Natural killer cell (primary cell): ENCODE measurements at regions not wholly inside any gene's neighbourhood (a gene's known extent, or its start where the extent isn't known, plus 50 kb on each side); places are given as distances from the start of the nearest gene placed in this dataset.

Experiments
- ATAC-seq, 3 donors: fragments of 150-1000 bp in 2 of 3; fragments of 200-7000 bp in 1 of 3; cut with Tn5 transposase; 1 replicate in 1 of 3; 2 replicates in 2 of 3; pipeline ENCODE4 v1.10.0; 2021; ENCODE audit warnings: mild to moderate bottlenecking in 2 of 3, moderate library complexity in 2 of 3
- DNase-seq, 2 donors: peaks; one replicate each; pipeline versions ENCODE4 v3.0.0 to v3.0.0-alpha.2; 2013 to 2021; ENCODE audit warnings: mixed read lengths in 1 of 2
- H3K27ac ChIP-seq: one replicate; pipeline ENCODE4 v1.5.1; 2013; ENCODE audit warnings: mild to moderate bottlenecking, low read length
- H3K27me3 ChIP-seq: one replicate; pipeline ENCODE4 v1.6.1; 2013; ENCODE audit warnings: low read length; ENCODE audit not compliant: control insufficient read depth, insufficient read depth
- H3K36me3 ChIP-seq: one replicate; pipeline ENCODE4 v1.6.1; 2013; ENCODE audit warnings: low read length; ENCODE audit not compliant: control insufficient read depth, insufficient read depth
- H3K4me1 ChIP-seq: one replicate; pipeline ENCODE4 v1.6.1; 2013; ENCODE audit warnings: low read length; ENCODE audit not compliant: control insufficient read depth, insufficient read depth
- H3K4me3 ChIP-seq: one replicate; pipeline ENCODE4 v1.5.1; 2013; ENCODE audit warnings: low read length
- H3K9me3 ChIP-seq: one replicate; pipeline ENCODE4 v1.6.1; 2013; ENCODE audit warnings: low read length; ENCODE audit not compliant: control insufficient read depth, insufficient read depth
- H3K27ac Mint-ChIP-seq, 2 donors: one replicate each; pipeline ENCODE4 v1.8.0; 2022; ENCODE audit warnings: mild to moderate bottlenecking in 2 of 2, mixed read lengths in 2 of 2, moderate library complexity in 1 of 2
- H3K27me3 Mint-ChIP-seq, 2 donors: one replicate each; pipeline ENCODE4 v1.8.0; 2022; ENCODE audit warnings: low read depth in 2 of 2, mixed read lengths in 2 of 2
- H3K36me3 Mint-ChIP-seq: one replicate; pipeline ENCODE4 v1.8.0; 2022; ENCODE audit warnings: mixed read lengths
- H3K4me1 Mint-ChIP-seq, 2 donors: one replicate each; pipeline ENCODE4 v1.8.0; 2022; ENCODE audit warnings: mixed read lengths in 2 of 2
- H3K4me3 Mint-ChIP-seq: one replicate; pipeline ENCODE4 v1.8.0; 2022; ENCODE audit warnings: mild to moderate bottlenecking, moderate library complexity, mixed read lengths
- H3K9me3 Mint-ChIP-seq, 2 donors: one replicate each; pipeline ENCODE4 v1.8.0; 2022; ENCODE audit warnings: mixed read lengths in 2 of 2
- CTCF ChIP-seq: fragments of 200-600 bp; IDR thresholded peaks from one replicate; pipeline ENCODE4 v1.8.0; 2022; ENCODE audit warnings: antibody characterized with exemption
- WGBS: methylation state at CpG from one replicate; pipeline ENCODE4 v1.1.7; 2013; ENCODE audit warnings: missing lambda C conversion rate; ENCODE audit not compliant: insufficient coverage; 5-methylcytosine and 5-hydroxymethylcytosine counted together
- intact Hi-C: fragments of 100-400 bp; cut with micrococcal nuclease; formaldehyde crosslinking; loops from one replicate; pipeline ENCODE4 v1.14.2; 2022

GRCh38 chr5:19301271-19301670 lies 686.7 kb downstream of the CDH18 start:
- Mint-ChIP-seq H3K27me3 (no peaks in the 10 kb centered on the region), H3K4me3 (no peak overlapping the region)

GRCh38 chr5:19314840-19315239 lies 673.2 kb downstream of the CDH18 start:
- H3K9me3 Mint-ChIP-seq = peaks cover 27 to 37% of the 10 kb centered on the region in 2 donors
- peaks cover 36% of the 10 kb centered on the region for H3K36me3 Mint-ChIP-seq
- H3K4me3 ChIP-seq = no peak overlapping the region
- H3K27ac ChIP-seq = no peak overlapping the region
- H3K4me1 ChIP-seq = no peaks in the 10 kb centered on the region
- H3K4me3 Mint-ChIP-seq = no peak overlapping the region
- intact Hi-C loops = no loop called here
- no peaks in the 10 kb centered on the region for H3K9me3 ChIP-seq
- no peaks in the 10 kb centered on the region for H3K36me3 ChIP-seq
- no peaks in the 10 kb centered on the region for H3K27me3 Mint-ChIP-seq
- no peak overlapping the region for H3K27ac Mint-ChIP-seq
- ATAC-seq = no peak
- no peak for DNase-seq
- H3K4me1 Mint-ChIP-seq = no peaks in the 10 kb centered on the region
- no peaks in the 10 kb centered on the region for H3K27me3 ChIP-seq
- no peak for TF ChIP-seq CTCF
- 88% methylated on average over 1 of the region's 1 CpG for WGBS

More at GRCh38 chr5:19301271-19301670, 686.7 kb downstream of the CDH18 start:
- peaks cover 6% of the 10 kb centered on the region for H3K9me3 ChIP-seq
- Mint-ChIP-seq H3K27ac (no peak overlapping the region), H3K9me3 (peaks cover 13 to 19% of the 10 kb centered on the region in 2 donors), H3K4me1 (no peaks in the 10 kb centered on the region), H3K36me3 (no peaks in the 10 kb centered on the region)
- H3K27me3 ChIP-seq = no peaks in the 10 kb centered on the region
- intact Hi-C loops = no loop called here
- H3K36me3 ChIP-seq = no peaks in the 10 kb centered on the region
- ATAC-seq = no peak
- DNase-seq = no peak
- TF ChIP-seq CTCF = no peak
- H3K4me3 ChIP-seq = no peak overlapping the region
- WGBS = no CpG with 5 or more reads among the region's 1 CpG
- H3K4me1 ChIP-seq = no peaks in the 10 kb centered on the region
- H3K27ac ChIP-seq = no peak overlapping the region

GRCh38 chr5:19319252-19319651 lies 668.7 kb downstream of the CDH18 start:
- Histone ChIP-seq H3K4me1 (no peaks in the 10 kb centered on the region), H3K4me3 (no peak overlapping the region), H3K27ac (no peak overlapping the region), H3K36me3 (no peaks in the 10 kb centered on the region), H3K27me3 (no peaks in the 10 kb centered on the region), H3K9me3 (no peaks in the 10 kb centered on the region)
- no peak overlapping the region for H3K4me3 Mint-ChIP-seq
- intact Hi-C loops = no loop called here
- ATAC-seq (no peak), DNase-seq (no peak)
- no peaks in the 10 kb centered on the region for H3K27me3 Mint-ChIP-seq
- peaks cover 23% of the 10 kb centered on the region for H3K36me3 Mint-ChIP-seq
- no peaks in the 10 kb centered on the region for H3K4me1 Mint-ChIP-seq
- 100% methylated on average over 1 of the region's 1 CpG for WGBS
- no peak for TF ChIP-seq CTCF
- no peak overlapping the region for H3K27ac Mint-ChIP-seq
- H3K9me3 Mint-ChIP-seq = peaks cover 19 to 28% of the 10 kb centered on the region in 2 donors

GRCh38 chr5:19322716-19323485 lies 665.1 kb downstream of the CDH18 start:
- Histone ChIP-seq H3K9me3 (no peaks in the 10 kb centered on the region), H3K27me3 (no peaks in the 10 kb centered on the region), H3K27ac (no peak overlapping the region), H3K4me1 (no peaks in the 10 kb centered on the region), H3K36me3 (no peaks in the 10 kb centered on the region), H3K4me3 (no peak overlapping the region)
- ATAC-seq (no peak), DNase-seq (no peak)
- Mint-ChIP-seq H3K27me3 (no peaks in the 10 kb centered on the region), H3K4me1 (no peaks in the 10 kb centered on the region), H3K36me3 (peaks cover 20% of the 10 kb centered on the region), H3K4me3 (no peak overlapping the region), H3K27ac (no peak overlapping the region), H3K9me3 (peaks cover 14 to 25% of the 10 kb centered on the region in 2 donors)
- TF ChIP-seq CTCF = no peak
- 56% methylated on average over 2 of the region's 4 CpGs for WGBS
- intact Hi-C loops = no loop called here
